GM12874 (cell line): ENCODE measurements at regions not wholly inside any gene's neighbourhood (a gene's known extent, or its start where the extent isn't known, plus 50 kb on each side); places are given as distances from the start of the nearest gene placed in this dataset.

ENCODE experiments used
- TF ChIP-seq, protein P1 (sequence below): IDR thresholded peaks from 2 replicates; pipeline ENCODE4 v1.5.1; 2011; ENCODE audit warnings: low read depth, mild to moderate bottlenecking, control low read depth, low read length, moderate library complexity; ENCODE audit not compliant: insufficient read depth

DNA sequence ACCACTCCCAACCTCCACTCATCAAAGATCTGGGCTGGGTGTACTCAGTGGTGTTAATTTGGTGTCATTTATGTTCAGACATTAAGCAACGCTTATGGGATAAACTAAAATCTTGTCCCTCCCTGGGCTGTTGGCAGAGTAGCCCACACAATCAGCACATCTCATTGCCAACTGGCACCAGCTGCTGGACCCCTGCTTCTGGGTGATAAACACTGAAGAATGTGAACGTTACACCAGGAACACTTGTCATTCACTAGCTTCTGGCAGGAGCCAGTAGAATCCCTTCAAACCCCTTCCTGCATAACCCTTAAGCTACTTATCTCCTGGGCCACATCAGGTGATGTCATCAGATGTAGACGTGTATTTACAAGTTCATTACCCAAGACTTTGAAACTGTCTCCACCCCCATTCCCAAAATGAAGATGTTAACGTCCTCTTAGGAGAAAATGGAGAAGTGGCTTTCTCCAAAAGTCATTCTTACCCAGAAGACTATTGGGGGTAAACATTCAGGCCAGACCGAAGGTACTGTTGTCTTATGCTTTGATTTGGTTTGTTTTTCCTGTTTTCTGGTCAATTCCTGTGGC, 107.8 kb upstream of the CD93 start:
- TF ChIP-seq, protein P1, sequence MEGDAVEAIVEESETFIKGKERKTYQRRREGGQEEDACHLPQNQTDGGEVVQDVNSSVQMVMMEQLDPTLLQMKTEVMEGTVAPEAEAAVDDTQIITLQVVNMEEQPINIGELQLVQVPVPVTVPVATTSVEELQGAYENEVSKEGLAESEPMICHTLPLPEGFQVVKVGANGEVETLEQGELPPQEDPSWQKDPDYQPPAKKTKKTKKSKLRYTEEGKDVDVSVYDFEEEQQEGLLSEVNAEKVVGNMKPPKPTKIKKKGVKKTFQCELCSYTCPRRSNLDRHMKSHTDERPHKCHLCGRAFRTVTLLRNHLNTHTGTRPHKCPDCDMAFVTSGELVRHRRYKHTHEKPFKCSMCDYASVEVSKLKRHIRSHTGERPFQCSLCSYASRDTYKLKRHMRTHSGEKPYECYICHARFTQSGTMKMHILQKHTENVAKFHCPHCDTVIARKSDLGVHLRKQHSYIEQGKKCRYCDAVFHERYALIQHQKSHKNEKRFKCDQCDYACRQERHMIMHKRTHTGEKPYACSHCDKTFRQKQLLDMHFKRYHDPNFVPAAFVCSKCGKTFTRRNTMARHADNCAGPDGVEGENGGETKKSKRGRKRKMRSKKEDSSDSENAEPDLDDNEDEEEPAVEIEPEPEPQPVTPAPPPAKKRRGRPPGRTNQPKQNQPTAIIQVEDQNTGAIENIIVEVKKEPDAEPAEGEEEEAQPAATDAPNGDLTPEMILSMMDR, result no peak

DNA sequence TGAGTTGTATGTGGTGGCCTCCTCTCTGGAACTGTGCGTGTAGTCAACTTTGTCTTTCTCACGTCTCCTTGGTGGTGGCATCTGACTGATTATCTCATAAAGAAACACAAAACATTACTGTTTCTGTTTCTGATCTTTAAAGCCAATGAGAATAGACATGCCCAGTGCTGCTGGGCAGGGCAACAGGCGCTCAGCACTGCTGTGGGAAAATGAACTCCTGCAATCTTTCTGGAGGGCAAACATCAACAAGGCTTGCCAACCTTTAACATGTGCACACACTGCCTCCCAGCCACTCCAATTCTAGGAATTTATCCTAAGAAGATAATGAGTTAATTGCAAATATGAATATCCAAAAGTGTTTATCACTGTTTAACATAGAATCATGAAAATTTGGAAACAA, 106.3 kb upstream of the CD93 start:
- TF ChIP-seq, protein P1, result no peak

DNA sequence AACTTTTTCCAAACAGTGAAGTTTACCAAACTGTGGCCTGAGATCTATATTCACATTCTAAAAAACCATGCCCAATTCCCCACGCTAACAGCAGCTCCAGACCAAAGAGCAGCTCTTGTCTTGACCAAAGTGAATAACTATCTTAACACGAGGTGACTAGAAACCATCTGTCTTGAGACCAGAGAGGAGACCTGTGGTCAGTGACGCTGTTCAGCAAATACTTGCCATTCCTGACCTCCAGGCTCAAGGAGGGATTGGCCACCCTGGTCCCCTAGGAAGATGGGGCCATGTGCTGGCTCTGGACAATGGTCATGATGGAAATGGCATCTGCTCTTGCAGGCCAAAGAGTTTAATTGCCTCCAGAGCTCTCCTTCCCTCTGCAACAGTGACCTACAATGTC, 104.4 kb upstream of the CD93 start:
- TF ChIP-seq, protein P1, result no peak

DNA sequence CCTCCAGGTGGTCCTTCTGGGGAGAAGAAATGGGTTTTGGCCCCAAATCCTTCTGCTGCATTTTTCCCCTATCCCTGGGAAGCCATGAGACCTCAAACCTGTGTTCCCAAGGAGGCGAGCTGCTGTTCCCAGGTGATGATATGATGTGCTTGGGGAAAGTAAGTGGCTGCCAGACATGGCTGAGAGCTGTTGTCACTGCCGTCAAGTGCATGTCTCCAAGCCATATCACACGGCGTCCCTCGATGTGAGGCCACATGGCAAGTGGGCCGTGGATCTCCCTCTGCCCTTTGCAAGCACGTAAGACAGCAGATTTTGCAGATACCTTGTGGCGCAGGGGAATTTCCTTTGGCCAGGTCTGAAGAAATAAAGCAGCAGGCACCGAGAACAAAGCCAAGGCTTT, 103.7 kb upstream of the CD93 start:
- TF ChIP-seq, protein P1, result no peak

DNA sequence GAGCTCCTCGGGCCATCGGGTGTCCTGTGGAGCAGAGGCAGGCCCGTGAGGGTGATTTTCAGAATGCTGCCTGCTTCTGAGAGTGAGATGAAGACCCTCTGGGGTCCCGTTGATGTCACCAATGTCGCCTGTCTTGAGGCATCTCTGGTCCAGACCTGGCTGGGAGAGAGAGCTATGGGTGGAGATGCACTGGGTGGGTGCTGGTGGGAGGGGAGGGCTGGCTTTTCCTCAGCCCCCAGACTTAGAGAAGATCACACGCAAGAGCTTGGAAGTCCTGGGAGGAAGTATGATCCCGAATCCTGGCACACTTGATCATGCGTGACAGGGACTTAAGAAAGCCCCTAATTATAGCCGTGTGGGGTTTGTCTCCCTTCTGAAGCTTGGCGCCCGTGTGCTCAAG, 103.2 kb upstream of the CD93 start:
- TF ChIP-seq, protein P1, result no peak

GRCh38 chr20:23188377-23189169, 102.4 kb upstream of the CD93 start:
- TF ChIP-seq, protein P1, result no peak

DNA sequence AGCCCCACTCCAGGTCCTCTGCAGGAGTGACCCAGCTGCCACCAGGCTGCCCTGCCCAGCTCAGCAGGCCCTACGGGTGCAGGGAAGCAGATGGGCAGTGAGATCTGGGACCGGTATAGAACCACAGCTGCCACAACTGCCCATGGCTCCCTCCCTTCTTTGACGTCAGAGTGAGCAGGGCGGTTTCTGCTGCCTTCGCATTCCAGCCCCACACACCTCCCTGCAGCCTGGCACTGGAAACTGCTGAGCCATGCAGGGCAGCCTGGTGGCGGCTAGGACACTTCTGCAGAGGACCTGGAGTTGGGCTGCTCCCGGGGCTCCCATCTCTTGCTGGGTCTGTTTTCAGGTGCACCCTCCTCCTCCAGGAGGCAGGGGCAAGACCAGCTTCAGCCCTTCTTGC, 101.6 kb upstream of the CD93 start:
- TF ChIP-seq, protein P1, result no peak
